ENCODE measurements at regions not wholly inside any gene's neighbourhood (a gene's known extent, or its start where the extent isn't known, plus 50 kb on each side); places are given as distances from the start of the nearest gene placed in this dataset.

GRCh38 chr10:113423981-113424721 is 128.7 kb upstream of the HABP2 start:
- no peak for DNase-seq

GRCh38 chr10:113425008-113425407 is 127.8 kb upstream of the HABP2 start:
- no peak for DNase-seq

GRCh38 chr10:113425541-113425951 is 127.3 kb upstream of the HABP2 start:
- no peak for DNase-seq

DNA sequence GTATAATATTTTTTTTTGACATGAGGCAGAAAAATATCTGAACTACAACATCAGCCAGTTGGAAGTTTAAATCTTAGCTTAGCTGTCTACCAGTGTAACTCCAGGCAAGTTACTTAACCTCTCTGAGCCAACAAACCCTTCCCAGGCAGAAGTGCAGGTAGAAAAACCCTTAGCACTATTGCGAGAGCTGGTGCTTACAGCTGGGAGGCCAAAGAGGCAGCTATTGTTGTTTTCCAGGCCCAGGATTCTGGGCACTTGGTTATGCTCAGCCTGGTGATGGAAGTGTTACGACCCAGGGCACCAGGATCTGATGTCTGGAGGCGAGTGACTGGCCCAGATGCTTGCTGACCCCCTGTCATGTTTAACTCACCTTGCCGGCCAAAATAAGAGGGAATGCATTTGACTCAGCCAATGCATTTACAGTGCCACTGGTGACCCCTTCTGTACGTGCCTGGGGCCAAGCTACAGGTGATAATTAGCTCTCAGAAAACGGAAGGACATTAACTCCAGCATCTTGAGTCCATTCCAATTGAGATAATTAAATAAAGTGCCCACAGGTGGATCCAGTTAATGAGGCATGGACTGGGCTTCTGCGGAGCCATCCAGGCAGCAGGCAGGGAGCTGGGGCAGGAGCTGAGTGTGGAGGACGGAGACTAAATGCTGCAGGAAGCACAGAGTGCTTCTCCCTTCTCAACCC is 126.5 kb upstream of the HABP2 start:
- DNase-seq: no peak

DNA sequence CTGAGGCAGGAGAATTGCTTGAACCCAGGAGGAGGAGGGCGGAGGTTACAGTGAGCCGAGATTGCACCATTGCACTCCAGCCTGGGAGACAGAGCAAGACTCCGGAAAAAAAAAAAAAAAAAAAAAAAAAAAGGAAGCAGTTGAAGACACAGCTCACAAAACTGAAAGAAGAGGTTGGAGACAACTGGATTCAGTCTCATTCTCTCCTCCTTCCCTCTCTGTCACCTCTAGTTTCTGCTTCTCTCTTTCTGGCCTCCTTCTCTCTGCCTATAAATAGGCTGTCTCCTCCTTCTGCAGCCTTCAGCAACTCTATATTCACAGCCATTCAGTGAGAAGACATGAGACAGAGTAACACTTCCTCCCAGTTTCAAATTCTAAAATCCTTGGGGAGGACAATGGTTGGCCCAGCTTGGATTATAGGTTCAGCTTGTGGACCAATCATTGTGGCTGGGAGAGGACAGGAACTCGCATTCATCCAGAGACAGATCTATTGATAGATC is 125.6 kb upstream of the HABP2 start:
- DNase-seq: no peak

DNA sequence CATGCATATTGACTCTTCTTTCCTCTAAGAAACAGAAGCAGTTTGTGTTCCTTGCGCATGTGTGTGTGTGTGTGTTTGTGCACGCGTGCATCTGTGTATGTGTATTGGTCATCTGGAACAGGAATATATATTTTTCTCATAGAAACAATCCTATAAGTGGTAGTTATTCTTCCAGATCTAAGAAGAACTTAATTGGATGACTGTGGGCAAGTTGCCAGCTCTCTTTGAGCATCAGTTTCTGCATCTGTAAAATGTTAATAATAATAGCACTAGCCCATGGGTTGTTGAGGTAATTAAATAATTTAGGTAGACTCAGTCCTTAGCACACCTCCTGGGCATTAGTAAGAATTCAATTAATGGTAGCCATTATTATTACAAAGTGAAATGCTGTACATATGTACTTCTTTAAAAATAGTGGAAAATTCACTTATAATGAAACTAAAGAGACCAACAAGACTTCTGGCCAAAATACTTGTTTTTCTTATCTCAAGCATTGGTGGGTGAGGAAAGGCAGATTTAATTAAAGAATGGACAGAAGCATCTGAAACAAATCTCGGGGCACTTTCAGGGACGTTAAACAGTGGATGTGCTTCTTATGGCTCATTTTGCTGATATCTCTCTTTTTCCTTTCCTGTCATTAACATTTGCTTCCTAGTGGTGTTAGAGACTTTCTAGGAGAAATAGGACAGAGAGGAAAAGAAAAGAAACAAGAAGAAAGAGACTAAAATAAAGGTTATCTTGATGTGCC is 124.9 kb upstream of the HABP2 start:
- no peak for DNase-seq

GRCh38 chr10:113430634-113431397 is 122.0 kb upstream of the HABP2 start:
- no peak for DNase-seq

- DNase-seq: no peak
Measured at GRCh38 chr10:113431398-113432160, 121.3 kb upstream of the HABP2 start.

DNA sequence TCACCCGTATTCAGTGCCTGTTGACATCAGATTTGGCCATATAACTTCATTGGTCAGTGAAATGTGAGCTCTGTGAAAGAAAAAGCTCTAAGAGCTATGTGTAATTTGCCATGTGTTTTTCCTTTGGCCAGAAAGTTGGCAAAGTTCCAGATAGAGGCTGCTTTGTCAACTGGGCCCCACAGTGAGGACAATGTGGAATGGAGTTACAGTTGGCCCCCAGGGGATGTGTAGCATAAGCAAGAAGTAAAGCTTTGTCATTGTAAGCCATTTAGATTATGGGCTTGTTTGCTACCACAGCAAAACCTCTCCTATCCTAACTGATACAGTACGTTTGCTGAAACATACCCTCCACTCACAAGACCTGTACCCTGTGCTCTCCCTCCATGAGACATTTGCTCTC is 119.1 kb upstream of the HABP2 start:
- DNase-seq: no peak

DNA sequence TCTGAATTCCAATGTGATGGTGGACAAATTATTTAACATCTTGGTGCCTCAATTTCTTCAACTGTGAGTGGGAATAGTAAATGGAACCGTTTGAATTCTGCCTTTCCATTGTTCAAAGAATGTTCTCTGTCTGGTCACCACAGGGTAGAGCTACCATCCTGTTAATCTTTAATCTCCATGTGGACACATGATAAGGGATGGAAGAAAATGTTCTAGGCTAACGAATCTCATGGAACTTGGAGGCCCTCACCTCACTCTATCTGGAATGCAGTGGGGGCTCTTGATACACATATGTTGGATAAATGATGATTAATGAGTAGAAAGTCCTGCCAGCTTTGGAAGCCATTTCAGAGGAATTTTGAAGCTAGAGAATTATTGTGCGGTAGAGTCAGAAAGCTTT is 118.5 kb upstream of the HABP2 start:
- DNase-seq: no peak

DNA sequence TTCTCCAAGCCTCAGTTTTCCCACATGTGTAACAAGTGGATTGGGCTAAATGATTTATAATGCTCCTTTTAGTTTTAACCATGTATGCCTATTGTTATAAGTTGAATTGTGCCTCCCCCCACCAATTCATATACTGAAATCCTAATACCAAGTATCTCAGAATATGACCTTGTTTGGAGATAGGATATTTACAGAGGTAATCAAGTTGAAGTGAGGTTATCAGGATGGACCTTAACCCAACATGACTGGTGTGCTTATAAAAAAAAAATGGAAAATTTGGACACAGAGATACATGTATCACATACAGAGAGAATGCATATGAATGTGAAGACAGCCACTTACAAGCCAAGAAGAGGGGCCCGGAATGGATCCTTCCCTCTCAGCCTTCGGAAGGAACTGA is 117.9 kb upstream of the HABP2 start:
- no peak for DNase-seq

DNA sequence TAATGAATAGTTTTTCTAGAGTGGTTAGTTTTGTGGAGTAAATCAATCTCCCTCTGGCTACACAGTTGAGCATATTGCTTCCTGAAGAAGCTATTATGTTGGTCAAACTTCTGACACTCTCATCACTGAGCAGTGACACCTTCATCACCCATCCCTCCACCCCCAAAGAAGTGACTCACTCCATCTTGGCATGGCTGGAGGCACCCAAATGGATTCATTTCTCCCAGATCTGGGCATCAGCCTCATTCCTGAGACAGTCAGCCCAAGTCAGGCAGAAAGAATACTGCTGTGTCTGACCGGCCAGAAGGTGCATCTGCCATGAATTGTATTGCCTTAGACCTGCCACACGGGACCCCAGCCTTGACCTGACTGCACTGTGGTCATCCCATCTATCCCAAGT is 117.0 kb upstream of the HABP2 start:
- DNase-seq: no peak

- DNase-seq: no peak
Measured at GRCh38 chr10:113436851-113437250, 116.0 kb upstream of the HABP2 start.

DNA sequence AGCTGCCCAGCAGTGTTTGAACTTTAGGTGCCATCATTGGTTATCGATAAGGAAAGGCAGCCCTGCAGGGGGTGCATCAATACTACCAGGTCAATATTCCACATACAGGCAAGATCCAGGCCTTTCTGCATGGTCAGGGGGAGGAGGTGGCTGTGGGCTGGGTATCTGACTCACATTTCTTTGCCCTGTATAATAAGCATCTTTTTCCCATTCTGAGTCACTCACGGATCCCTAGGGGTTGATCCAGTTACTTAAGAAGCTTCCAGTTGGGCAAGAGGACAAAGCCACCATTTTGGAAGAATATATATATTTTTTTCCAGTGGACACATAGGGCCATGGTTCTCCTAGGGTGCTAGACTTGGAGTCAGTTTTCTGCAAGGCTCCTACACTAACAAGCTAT is 114.2 kb upstream of the HABP2 start:
- no peak for DNase-seq

GRCh38 chr10:113441220-113441619 is 111.6 kb upstream of the HABP2 start:
- no peak for DNase-seq

GRCh38 chr10:113441686-113442270 is 111.1 kb upstream of the HABP2 start:
- no peak for DNase-seq

DNA sequence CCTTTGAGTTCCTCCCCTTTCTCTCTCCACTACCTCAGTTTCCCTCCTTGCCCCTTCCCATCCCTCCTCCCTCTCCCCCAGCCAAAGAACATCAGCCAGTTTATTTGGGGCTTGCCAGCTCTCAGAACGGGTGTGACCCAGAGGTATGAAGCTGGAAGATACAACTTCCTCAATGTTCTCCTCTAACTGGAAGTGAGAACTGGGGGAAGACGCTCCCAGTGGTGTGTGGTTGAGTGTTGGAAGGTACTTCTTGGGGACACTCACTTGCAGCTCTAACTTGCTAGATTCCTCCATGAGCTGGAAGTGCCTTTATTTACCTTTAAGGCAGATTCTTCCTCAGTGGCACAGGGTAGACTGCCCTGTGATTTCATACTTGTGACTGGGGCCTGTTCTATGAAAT is 110.5 kb upstream of the HABP2 start:
- no peak for DNase-seq

DNA sequence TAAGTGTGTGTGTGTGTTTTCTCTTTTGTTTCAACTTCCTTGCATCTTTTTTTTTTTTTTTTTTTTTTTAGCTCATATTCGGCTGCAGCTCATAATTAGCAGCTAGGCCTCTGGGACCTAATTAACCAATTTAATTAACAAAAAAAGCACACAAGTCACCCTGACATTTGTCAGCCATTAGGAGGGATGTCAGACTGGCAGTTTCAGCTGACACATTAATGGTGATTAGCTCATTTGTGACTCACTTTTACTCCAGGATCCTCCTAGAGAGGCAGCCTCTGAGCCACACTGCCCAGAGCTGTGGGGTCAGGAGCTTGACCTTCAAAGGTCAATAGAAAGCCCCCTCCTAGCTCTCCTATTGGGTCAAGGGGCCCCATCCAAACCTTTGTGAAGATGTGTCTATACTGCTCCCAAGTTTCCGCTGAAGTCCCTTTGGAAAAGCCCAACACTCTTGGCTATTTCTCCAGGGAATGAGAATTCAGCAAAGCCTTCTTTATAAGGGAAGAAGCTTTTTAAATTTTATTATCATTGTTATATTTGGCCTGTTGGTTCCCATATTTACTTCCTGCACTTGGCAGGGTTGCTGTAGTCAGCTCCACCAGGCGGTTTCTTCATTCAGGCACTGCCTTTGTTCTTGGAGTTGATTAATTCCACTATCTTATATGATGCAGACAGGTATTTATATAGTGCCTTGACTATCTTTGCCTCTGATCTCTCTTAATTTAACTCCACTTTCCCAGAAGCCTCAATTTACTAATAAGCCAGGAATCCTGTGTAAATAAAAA is 109.5 kb upstream of the HABP2 start:
- no peak for DNase-seq

GRCh38 chr10:113444766-113445365 is 108.0 kb upstream of the HABP2 start:
- DNase-seq: no peak

- DNase-seq: no peak
Measured at GRCh38 chr10:113445736-113446135, 107.1 kb upstream of the HABP2 start.

- no peak for DNase-seq
Measured at GRCh38 chr10:113446739-113447138, 106.1 kb upstream of the HABP2 start.

Measured in NCI-H2171 (cell line).